Liver (tissue), 8 donors: ENCODE measurements at regions not wholly inside any gene's neighbourhood (a gene's known extent, or its start where the extent isn't known, plus 50 kb on each side); places are given as distances from the start of the nearest gene placed in this dataset.

Experiments
- DNase-seq: peaks from one replicate; pipeline ENCODE4 v3.0.0-alpha.2; 2017; ENCODE audit warnings: low spot score
- H3K27ac ChIP-seq, 2 donors: one replicate each; pipeline ENCODE4 v1.7.0; 2013; ENCODE audit warnings: inconsistent platforms in 2 of 2, low read length in 2 of 2, control low read depth in 1 of 2, low read depth in 1 of 2, mild to moderate bottlenecking in 1 of 2
- H3K27me3 ChIP-seq, 4 donors: one replicate each; pipeline versions ENCODE4 v1.6.1 to v1.7.0; 2013; ENCODE audit warnings: low read length in 3 of 4, inconsistent platforms in 1 of 4, mild to moderate bottlenecking in 1 of 4, moderate library complexity in 1 of 4; ENCODE audit not compliant: control insufficient read depth in 4 of 4, insufficient read depth in 4 of 4
- H3K36me3 ChIP-seq, 4 donors: one replicate each; pipeline versions ENCODE4 v1.6.1 to v1.7.0; 2013; ENCODE audit warnings: low read length in 3 of 4, mild to moderate bottlenecking in 3 of 4, low read depth in 1 of 4, moderate library complexity in 1 of 4; ENCODE audit not compliant: control insufficient read depth in 4 of 4, insufficient read depth in 3 of 4
- H3K4me1 ChIP-seq, 4 donors: one replicate each; pipeline versions ENCODE4 v1.6.1 to v1.7.0; 2013; ENCODE audit warnings: low read length in 3 of 4, mild to moderate bottlenecking in 3 of 4, moderate library complexity in 1 of 4; ENCODE audit not compliant: control insufficient read depth in 4 of 4, insufficient read depth in 4 of 4
- H3K4me3 ChIP-seq, 3 donors: one replicate each; pipeline versions ENCODE4 v1.6.1 to v1.7.0; 2013; ENCODE audit warnings: low read length in 3 of 3, control low read depth in 1 of 3, low read depth in 1 of 3, mild to moderate bottlenecking in 1 of 3
- H3K9ac ChIP-seq, 2 donors: one replicate each; pipeline ENCODE4 v1.7.0; 2013; ENCODE audit warnings: low read length in 2 of 2, mild to moderate bottlenecking in 2 of 2, moderate library complexity in 2 of 2, control low read depth in 1 of 2, low read depth in 1 of 2
- H3K9me3 ChIP-seq, 4 donors: one replicate each; pipeline versions ENCODE4 v1.6.1 to v1.7.0; 2013; ENCODE audit warnings: low read length in 3 of 4; ENCODE audit not compliant: control insufficient read depth in 4 of 4
- ATF3 ChIP-seq: IDR thresholded peaks from 2 replicates; pipeline ENCODE4 v1.6.1; 2016; ENCODE audit warnings: antibody characterized with exemption
- EGR1 ChIP-seq, 2 donors: IDR thresholded peaks; 2 replicates each; pipeline ENCODE4 v1.6.1; 2016 to 2018; ENCODE audit warnings: antibody characterized with exemption in 2 of 2, low read depth in 2 of 2
- FOXA1 ChIP-seq: IDR thresholded peaks from 2 replicates; pipeline ENCODE4 v1.6.1; 2016; ENCODE audit warnings: antibody characterized with exemption
- FOXA2 ChIP-seq: IDR thresholded peaks from 2 replicates; pipeline ENCODE4 v1.6.1; 2016; ENCODE audit warnings: antibody characterized with exemption
- GABPA ChIP-seq, 2 donors: IDR thresholded peaks in 1 of 2; conservative IDR thresholded peaks in 1 of 2; 2 replicates each; pipeline ENCODE4 v1.6.1; 2016; ENCODE audit warnings: antibody characterized with exemption in 2 of 2, mild to moderate bottlenecking in 1 of 2, moderate library complexity in 1 of 2
- HNF4A ChIP-seq, 2 donors: conservative IDR thresholded peaks; 2 replicates each; pipeline ENCODE4 v1.6.1; 2016; ENCODE audit warnings: antibody characterized with exemption in 2 of 2, mild to moderate bottlenecking in 2 of 2
- HNF4G ChIP-seq: IDR thresholded peaks from 2 replicates; pipeline ENCODE4 v1.6.1; 2016; ENCODE audit warnings: antibody characterized with exemption
- JUND ChIP-seq, 2 donors: IDR thresholded peaks; 2 replicates each; pipeline ENCODE4 v1.6.1; 2016; ENCODE audit warnings: antibody characterized with exemption in 2 of 2
- RAD21 ChIP-seq, 2 donors: IDR thresholded peaks; 2 replicates each; pipeline ENCODE4 v1.6.1; 2016; ENCODE audit warnings: antibody characterized with exemption in 2 of 2, mild to moderate bottlenecking in 2 of 2
- REST ChIP-seq: IDR thresholded peaks from 2 replicates; pipeline ENCODE4 v1.6.1; 2016; ENCODE audit warnings: antibody characterized with exemption, mild to moderate bottlenecking
- SP1 ChIP-seq: IDR thresholded peaks from 2 replicates; pipeline ENCODE4 v1.6.1; 2018; ENCODE audit warnings: antibody characterized with exemption, mild to moderate bottlenecking
- YY1 ChIP-seq: IDR thresholded peaks from 2 replicates; pipeline ENCODE4 v1.6.1; 2016; ENCODE audit warnings: antibody characterized with exemption, mild to moderate bottlenecking
- WGBS: extraction: QIAGEN DNeasy Blood & Tissue Kit; methylation state at CpG from one replicate; pipeline ENCODE4 v1.1.7; 2013; 5-methylcytosine and 5-hydroxymethylcytosine counted together
- TF ChIP-seq, protein P1 (sequence below): IDR thresholded peaks from 2 replicates; pipeline ENCODE4 v1.6.1; 2016; ENCODE audit warnings: antibody characterized with exemption
- TF ChIP-seq, protein P2 (sequence below): fragments of 150-350 bp; IDR thresholded peaks from 2 replicates; pipeline ENCODE4 v1.5.1; 2017; ENCODE audit warnings: improper control_type of control experiment, low read depth, low read length; ENCODE audit not compliant: missing input control
- TF ChIP-seq, protein P3 (sequence below): IDR thresholded peaks from 2 replicates; pipeline ENCODE4 v1.6.1; 2016; ENCODE audit warnings: antibody characterized with exemption
- donor health status: healthy.
- donor health status: healthy.
- donor health status: healthy.
- donor health status: healthy.
- donor health status: healthy.

DNA sequence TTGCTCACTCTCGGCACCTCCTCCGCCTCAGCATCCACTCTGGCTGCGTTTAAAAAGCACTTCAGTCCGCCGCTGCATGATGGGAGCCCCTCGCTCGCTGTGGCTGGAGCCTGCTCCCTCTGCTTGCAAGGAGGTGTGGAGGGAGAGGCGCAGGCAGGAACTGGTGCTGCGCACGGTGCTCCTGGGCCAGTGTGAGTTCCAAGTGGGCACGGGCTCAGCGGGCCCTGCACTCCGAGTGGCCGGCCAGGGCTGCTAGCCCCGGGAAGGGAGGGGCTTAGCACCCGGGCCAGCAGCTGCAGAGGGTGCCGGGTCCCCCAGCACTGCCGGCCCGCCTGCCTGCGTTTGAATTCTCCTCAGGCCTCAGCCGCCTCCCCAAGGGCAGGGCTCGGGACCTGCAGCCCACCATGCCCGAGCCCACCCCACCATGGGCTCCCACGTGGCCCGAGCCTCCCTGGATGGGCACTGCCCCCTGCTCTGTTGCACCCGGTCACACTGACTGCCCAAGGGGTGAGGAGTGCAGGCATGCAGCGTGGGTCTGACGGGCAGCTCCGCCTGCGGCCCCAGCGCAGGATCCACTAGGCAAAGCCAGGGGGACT is 1599.5 kb downstream of the NCAM2 start:
- TF ChIP-seq FOXA2 = no peak
- no peak for TF ChIP-seq ATF3
- TF ChIP-seq RAD21 (IDR thresholded peaks at IDR 0.05) = no peak
- TF ChIP-seq, protein P1, sequence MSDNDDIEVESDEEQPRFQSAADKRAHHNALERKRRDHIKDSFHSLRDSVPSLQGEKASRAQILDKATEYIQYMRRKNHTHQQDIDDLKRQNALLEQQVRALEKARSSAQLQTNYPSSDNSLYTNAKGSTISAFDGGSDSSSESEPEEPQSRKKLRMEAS = no peak
- no peak for TF ChIP-seq FOXA1
- no peak for TF ChIP-seq SP1
- TF ChIP-seq HNF4A (conservative IDR thresholded peaks at IDR 0.05) = no peak
- no peak for TF ChIP-seq REST
- TF ChIP-seq GABPA (IDR thresholded peaks at IDR 0.05 in 1 of 2, conservative IDR thresholded peaks at IDR 0.05 in 1 of 2) = no peak
- TF ChIP-seq, protein P2, sequence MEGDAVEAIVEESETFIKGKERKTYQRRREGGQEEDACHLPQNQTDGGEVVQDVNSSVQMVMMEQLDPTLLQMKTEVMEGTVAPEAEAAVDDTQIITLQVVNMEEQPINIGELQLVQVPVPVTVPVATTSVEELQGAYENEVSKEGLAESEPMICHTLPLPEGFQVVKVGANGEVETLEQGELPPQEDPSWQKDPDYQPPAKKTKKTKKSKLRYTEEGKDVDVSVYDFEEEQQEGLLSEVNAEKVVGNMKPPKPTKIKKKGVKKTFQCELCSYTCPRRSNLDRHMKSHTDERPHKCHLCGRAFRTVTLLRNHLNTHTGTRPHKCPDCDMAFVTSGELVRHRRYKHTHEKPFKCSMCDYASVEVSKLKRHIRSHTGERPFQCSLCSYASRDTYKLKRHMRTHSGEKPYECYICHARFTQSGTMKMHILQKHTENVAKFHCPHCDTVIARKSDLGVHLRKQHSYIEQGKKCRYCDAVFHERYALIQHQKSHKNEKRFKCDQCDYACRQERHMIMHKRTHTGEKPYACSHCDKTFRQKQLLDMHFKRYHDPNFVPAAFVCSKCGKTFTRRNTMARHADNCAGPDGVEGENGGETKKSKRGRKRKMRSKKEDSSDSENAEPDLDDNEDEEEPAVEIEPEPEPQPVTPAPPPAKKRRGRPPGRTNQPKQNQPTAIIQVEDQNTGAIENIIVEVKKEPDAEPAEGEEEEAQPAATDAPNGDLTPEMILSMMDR = no peak
- TF ChIP-seq, protein P3, sequence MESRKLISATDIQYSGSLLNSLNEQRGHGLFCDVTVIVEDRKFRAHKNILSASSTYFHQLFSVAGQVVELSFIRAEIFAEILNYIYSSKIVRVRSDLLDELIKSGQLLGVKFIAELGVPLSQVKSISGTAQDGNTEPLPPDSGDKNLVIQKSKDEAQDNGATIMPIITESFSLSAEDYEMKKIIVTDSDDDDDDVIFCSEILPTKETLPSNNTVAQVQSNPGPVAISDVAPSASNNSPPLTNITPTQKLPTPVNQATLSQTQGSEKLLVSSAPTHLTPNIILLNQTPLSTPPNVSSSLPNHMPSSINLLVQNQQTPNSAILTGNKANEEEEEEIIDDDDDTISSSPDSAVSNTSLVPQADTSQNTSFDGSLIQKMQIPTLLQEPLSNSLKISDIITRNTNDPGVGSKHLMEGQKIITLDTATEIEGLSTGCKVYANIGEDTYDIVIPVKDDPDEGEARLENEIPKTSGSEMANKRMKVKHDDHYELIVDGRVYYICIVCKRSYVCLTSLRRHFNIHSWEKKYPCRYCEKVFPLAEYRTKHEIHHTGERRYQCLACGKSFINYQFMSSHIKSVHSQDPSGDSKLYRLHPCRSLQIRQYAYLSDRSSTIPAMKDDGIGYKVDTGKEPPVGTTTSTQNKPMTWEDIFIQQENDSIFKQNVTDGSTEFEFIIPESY = no peak
- TF ChIP-seq JUND (IDR thresholded peaks at IDR 0.05) = no peak
- no peak for TF ChIP-seq YY1
- TF ChIP-seq HNF4G = no peak
- Histone ChIP-seq H3K4me3 (no peak overlapping the region), H3K4me1 (no peaks in the 10 kb centered on the region), H3K27ac (no peak overlapping the region), H3K27me3 (no peaks in the 10 kb centered on the region), H3K36me3 (no peaks in the 10 kb centered on the region), H3K9ac (no peak overlapping the region), H3K9me3 (peaks cover 0 to 7% (median 0%) of the 10 kb centered on the region in 4 donors)
- 89% methylated on average over 31 of the region's 31 CpGs for WGBS
- DNase-seq = no peak

DNA sequence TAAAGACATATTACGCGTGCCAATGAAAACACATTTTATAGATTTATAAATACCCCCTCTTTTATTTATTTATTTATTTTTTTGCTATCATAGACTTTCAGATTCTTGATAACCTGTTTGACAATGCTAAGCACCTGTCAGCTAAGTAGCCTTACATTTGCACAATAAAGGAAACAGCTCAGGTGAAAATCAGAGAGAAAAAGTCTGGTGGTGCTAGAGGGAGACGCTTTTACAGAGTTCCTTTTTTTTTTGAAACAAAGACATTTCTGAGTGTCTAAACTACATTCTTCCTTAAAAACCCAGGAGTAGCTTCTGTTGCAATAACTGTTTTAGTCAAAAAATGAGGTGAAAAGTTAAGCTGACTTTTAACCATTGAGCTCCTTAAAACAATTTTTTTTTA is 1611.6 kb downstream of the NCAM2 start:
- Histone ChIP-seq H3K27ac (no peak overlapping the region), H3K9ac (no peak overlapping the region), H3K4me1 (no peaks in the 10 kb centered on the region), H3K36me3 (no peaks in the 10 kb centered on the region), H3K27me3 (no peaks in the 10 kb centered on the region), H3K9me3 (peaks cover 0 to 3% (median 0%) of the 10 kb centered on the region in 4 donors), H3K4me3 (no peak overlapping the region)
- 77% methylated on average over 3 of the region's 3 CpGs for WGBS
- TF ChIP-seq EGR1 (IDR thresholded peaks at IDR 0.05; ENCODE audit: low read depth in 2 of 2) (no peak), ATF3 (no peak), JUND (IDR thresholded peaks at IDR 0.05) (no peak), SP1 (no peak)
- TF ChIP-seq, protein P1 = no peak
- DNase-seq = no peak
